ENCODE measurements at regions not wholly inside any gene's neighbourhood (a gene's known extent, or its start where the extent isn't known, plus 50 kb on each side); places are given as distances from the start of the nearest gene placed in this dataset.
"Not testable (repeated sequence)": the region's sequence is repeated elsewhere in the genome, so short reads cannot be mapped to it uniquely, and the experiment has no call there.

GRCh38 chr4:187744911-187745310, 250.7 kb upstream of the ZFP42 start (continued):
- TF ChIP-seq CTCF (IDR thresholded peaks at IDR 0.05; ENCODE audit: control extremely low read depth in 1 of 3, insufficient read depth in 1 of 3, low read depth in 1 of 3, low read length in 3 of 3): no peak
- no peak for TF ChIP-seq POU5F1 (IDR thresholded peaks at IDR 0.05; ENCODE audit: low read depth, low read length)
- no peak for TF ChIP-seq MAFK (IDR thresholded peaks at IDR 0.05; ENCODE audit: low read depth, low read length)
- TF ChIP-seq RXRA (IDR thresholded peaks at IDR 0.05; ENCODE audit: insufficient read depth, low read depth, low read length): no peak
- no peak for TF ChIP-seq RNF2 (IDR thresholded peaks at IDR 0.05; ENCODE audit: borderline replicate concordance, low read depth, low read length, missing control alignments, poor library complexity, severe bottlenecking)

GRCh38 chr4:187750652-187751051, 244.9 kb upstream of the ZFP42 start:
- H2BK120ac ChIP-seq (replicated peaks; ENCODE audit: low read depth, low read length); H3K9me3 ChIP-seq (ENCODE audit: insufficient read depth in 2 of 2, low read depth in 1 of 2, low read length in 1 of 2); H4K5ac ChIP-seq (ENCODE audit: insufficient read length, low read depth, low read length); H3K36me3 ChIP-seq (ENCODE audit: control insufficient read depth in 2 of 4, insufficient read depth in 4 of 4, low read length in 3 of 4); H3K79me1 ChIP-seq (ENCODE audit: low read depth, low read length); H3K4me3 ChIP-seq (ENCODE audit: extremely low read depth in 1 of 4, insufficient read depth in 2 of 4, low read depth in 3 of 4, low read length in 4 of 4); H3K4me1 ChIP-seq (replicated peaks in 1 of 4; ENCODE audit: control insufficient read depth in 3 of 4, insufficient read depth in 4 of 4, low read length in 3 of 4); H4K20me1 ChIP-seq (replicated peaks in 1 of 2; ENCODE audit: control insufficient read depth in 1 of 2, insufficient read depth in 2 of 2, low read length in 2 of 2); H3K9ac ChIP-seq (replicated peaks in 1 of 4; ENCODE audit: extremely low read depth in 1 of 4, low read depth in 3 of 4, low read length in 3 of 4); H3K18ac ChIP-seq (ENCODE audit: extremely low read depth, low read length); H3K56ac ChIP-seq (replicated peaks; ENCODE audit: insufficient read length, low read depth, low read length); H3K23ac ChIP-seq (ENCODE audit: insufficient read length); H2BK5ac ChIP-seq (ENCODE audit: low read depth, low read length); H2AK5ac ChIP-seq (ENCODE audit: low read depth, low read length); H3K4me2 ChIP-seq (ENCODE audit: insufficient read depth in 1 of 2, low read depth in 2 of 2, low read length in 2 of 2); H2BK15ac ChIP-seq (ENCODE audit: low read length); H2AFZ ChIP-seq (ENCODE audit: low read length); CTCF ChIA-PET (ENCODE audit: partially characterized antibody); H4K91ac ChIP-seq (replicated peaks; ENCODE audit: insufficient read length, low read length); H3K27me3 ChIP-seq (replicated peaks in 1 of 4; ENCODE audit: control insufficient read depth in 3 of 4, extremely low read depth in 1 of 4, insufficient read depth in 3 of 4, low read length in 3 of 4); H3K79me2 ChIP-seq (ENCODE audit: control insufficient read depth in 1 of 2, insufficient read depth in 2 of 2, low read length in 2 of 2); H3K14ac ChIP-seq (ENCODE audit: insufficient read length); H3K4ac ChIP-seq (replicated peaks; ENCODE audit: insufficient read length, low read depth, low read length); H4K8ac ChIP-seq (ENCODE audit: extremely low read depth, insufficient read depth, low read length); H3K23me2 ChIP-seq (ENCODE audit: low read depth, low read length); H2BK12ac ChIP-seq (ENCODE audit: low read depth, low read length); FAIRE-seq; H2BK20ac ChIP-seq (ENCODE audit: low read length); DNase-seq (ENCODE audit: low read depth in 1 of 2, low spot score in 2 of 2); H3K27ac ChIP-seq (ENCODE audit: low read depth, low read length): not testable (repeated sequence)
- WGBS, 2 experiments (ENCODE audit: extremely low coverage in 1 of 2, insufficient coverage in 1 of 2, insufficient read length in 1 of 2, insufficient replicate concordance in 2 of 2, low coverage in 1 of 2, low lambda C conversion rate in 2 of 2, missing lambda C conversion rate in 1 of 2): 91% methylated on average over 1 of the region's 1 CpG; no CpG with 5 or more reads in 1 of the 2 experiments
- POLR2A ChIA-PET (ENCODE audit: partially characterized antibody): interaction anchor here (0.6 kb wide), 1 partner anchor 153 kb away, joined by 3 read pairs; no protein-coding TSS in a partner anchor

Data from H1 (cell line).